MCF 10A (cell line): ENCODE measurements at regions not wholly inside any gene's neighbourhood (a gene's known extent, or its start where the extent isn't known, plus 50 kb on each side); places are given as distances from the start of the nearest gene placed in this dataset.
A peak's percentile ranks its signal among the peaks of the same experiment; 100 is the strongest.

Experiments
- BruUV-seq: library from RNA; stranded (reverse); fragments of 400-500 nt; replicated peaks from 2 replicates; lab custom pipeline; 2021; lab: Mats Ljungman, UMichigan
- CTCF ChIA-PET: fragments of 300-600 bp; sonication (Branson Sonifier 250); formaldehyde crosslinking; extraction: SDS; loops from one replicate; lab custom pipeline; 2021; ENCODE audit warnings: antibody characterized with exemption, inconsistent platforms; lab: Yijun Ruan, JAX
- POLR2A ChIA-PET: fragments of 300-600, 350-650 bp; sonication (Branson Sonifier 250); formaldehyde crosslinking; extraction: SDS; loops from one replicate; lab custom pipeline; 2020; ENCODE audit warnings: antibody characterized with exemption, inconsistent platforms; lab: Yijun Ruan, JAX
- DNase-seq: peaks from one replicate; pipeline ENCODE4 v3.0.0-alpha.2; 2018; ENCODE audit not compliant: unreplicated experiment
- H3K27ac Mint-ChIP-seq: one replicate; pipeline ENCODE4 v1.8.0; 2022; ENCODE audit warnings: mild to moderate bottlenecking, low read depth, mixed read lengths; ENCODE audit not compliant: unreplicated experiment
- H3K27me3 Mint-ChIP-seq: one replicate; pipeline ENCODE4 v1.8.0; 2022; ENCODE audit warnings: mixed read lengths; ENCODE audit not compliant: insufficient read depth, unreplicated experiment
- H3K36me3 Mint-ChIP-seq: one replicate; pipeline ENCODE4 v1.8.0; 2022; ENCODE audit warnings: mild to moderate bottlenecking, moderate library complexity, mixed read lengths; ENCODE audit not compliant: insufficient read depth, unreplicated experiment
- H3K4me1 Mint-ChIP-seq: one replicate; pipeline ENCODE4 v1.8.0; 2022; ENCODE audit warnings: mixed read lengths; ENCODE audit not compliant: insufficient read depth, unreplicated experiment
- H3K4me3 Mint-ChIP-seq: one replicate; pipeline ENCODE4 v1.8.0; 2022; ENCODE audit warnings: mild to moderate bottlenecking, moderate library complexity, mixed read lengths; ENCODE audit not compliant: unreplicated experiment
- H3K9me3 Mint-ChIP-seq: one replicate; pipeline ENCODE4 v1.8.0; 2022; ENCODE audit warnings: mixed read lengths; ENCODE audit not compliant: unreplicated experiment
- intact Hi-C: fragments of 100-400 bp; cut with micrococcal nuclease; formaldehyde crosslinking; loops from 2 replicates; pipeline ENCODE4 v1.14.1; 2022
- TF ChIP-seq, protein P1 (sequence below): fragments of 200-600 bp; IDR thresholded peaks from one replicate; pipeline ENCODE4 v1.8.0; 2022; ENCODE audit warnings: antibody characterized with exemption, mild to moderate bottlenecking; ENCODE audit not compliant: unreplicated experiment

DNA sequence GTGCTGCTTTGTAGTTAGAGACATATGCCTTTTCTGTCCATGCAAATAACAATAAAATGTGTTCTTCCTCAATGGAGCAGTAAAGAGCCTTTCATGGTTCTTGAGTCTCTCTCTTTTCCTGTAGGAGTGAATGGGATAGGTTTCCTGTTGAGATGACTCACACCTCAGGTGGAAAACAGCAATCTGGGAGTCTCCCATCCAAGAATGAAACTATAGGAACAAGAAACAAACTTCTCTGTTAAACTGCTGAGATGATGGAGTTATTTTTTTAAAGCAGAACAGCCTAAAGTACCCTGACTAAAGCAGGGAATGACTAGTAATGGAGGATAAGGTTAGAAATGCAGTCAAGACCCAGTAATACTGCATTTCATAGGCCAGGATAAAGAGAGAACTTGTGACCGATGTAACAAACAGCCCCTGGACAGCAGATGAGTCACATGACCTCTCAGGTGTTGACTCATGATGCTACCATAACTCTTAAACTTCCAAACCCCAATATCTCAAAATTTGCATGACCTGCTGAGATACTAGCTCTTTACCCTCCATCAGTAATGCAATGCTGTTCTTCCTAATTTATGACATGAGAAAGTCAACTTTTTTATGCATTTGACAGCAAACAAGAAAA, 548.9 kb downstream of the CBLN4 start:
- Mint-ChIP-seq H3K4me3 (no peak overlapping the region), H3K27ac (no peak overlapping the region), H3K36me3 (no peaks in the 10 kb centered on the region), H3K27me3 (no peaks in the 10 kb centered on the region), H3K4me1 (no peaks in the 10 kb centered on the region), H3K9me3 (no peaks in the 10 kb centered on the region)
- no TSS peak for BruUV-seq
- DNase-seq, result peak; percentile 31
- ChIA-PET POLR2A (interaction anchor here (0.5 kb wide), 1 partner anchor 578 kb away, joined by 5 read pairs; no protein-coding TSS in a partner anchor), CTCF (no interaction called here)
- TF ChIP-seq, protein P1, sequence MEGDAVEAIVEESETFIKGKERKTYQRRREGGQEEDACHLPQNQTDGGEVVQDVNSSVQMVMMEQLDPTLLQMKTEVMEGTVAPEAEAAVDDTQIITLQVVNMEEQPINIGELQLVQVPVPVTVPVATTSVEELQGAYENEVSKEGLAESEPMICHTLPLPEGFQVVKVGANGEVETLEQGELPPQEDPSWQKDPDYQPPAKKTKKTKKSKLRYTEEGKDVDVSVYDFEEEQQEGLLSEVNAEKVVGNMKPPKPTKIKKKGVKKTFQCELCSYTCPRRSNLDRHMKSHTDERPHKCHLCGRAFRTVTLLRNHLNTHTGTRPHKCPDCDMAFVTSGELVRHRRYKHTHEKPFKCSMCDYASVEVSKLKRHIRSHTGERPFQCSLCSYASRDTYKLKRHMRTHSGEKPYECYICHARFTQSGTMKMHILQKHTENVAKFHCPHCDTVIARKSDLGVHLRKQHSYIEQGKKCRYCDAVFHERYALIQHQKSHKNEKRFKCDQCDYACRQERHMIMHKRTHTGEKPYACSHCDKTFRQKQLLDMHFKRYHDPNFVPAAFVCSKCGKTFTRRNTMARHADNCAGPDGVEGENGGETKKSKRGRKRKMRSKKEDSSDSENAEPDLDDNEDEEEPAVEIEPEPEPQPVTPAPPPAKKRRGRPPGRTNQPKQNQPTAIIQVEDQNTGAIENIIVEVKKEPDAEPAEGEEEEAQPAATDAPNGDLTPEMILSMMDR, result no peak
- intact Hi-C loops, result no loop called here

DNA sequence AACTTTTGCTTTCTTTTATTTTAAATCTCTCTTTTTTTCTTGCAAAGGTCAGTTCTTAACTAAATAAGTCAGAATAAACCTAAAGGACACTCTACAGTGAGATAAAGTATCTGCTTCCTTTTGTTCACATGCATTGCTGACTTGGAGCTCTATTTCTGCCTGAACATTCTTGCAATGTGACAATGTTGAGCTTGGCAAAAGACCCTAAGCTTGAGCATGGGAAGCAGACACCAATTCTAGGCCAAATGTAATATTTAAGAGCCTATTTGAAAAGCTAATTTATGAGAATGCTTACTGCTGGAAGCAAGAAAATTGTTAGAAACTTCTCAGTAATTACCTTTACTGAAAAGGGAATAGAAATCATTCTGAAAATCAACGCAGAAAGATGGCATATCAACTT, 556.2 kb downstream of the CBLN4 start:
- Mint-ChIP-seq H3K4me1 (no peaks in the 10 kb centered on the region), H3K4me3 (no peak overlapping the region), H3K36me3 (no peaks in the 10 kb centered on the region), H3K27me3 (no peaks in the 10 kb centered on the region), H3K9me3 (peaks cover 10% of the 10 kb centered on the region), H3K27ac (no peak overlapping the region)
- POLR2A ChIA-PET, result no interaction called here
- no TSS peak for BruUV-seq
- intact Hi-C loops, result no loop called here
- CTCF ChIA-PET, result interaction anchor here (0.7 kb wide), 2 partner anchors 75 to 656 kb away, joined by 3 read pairs; no protein-coding TSS in a partner anchor
- TF ChIP-seq, protein P1, result no peak
- DNase-seq, result no peak

DNA sequence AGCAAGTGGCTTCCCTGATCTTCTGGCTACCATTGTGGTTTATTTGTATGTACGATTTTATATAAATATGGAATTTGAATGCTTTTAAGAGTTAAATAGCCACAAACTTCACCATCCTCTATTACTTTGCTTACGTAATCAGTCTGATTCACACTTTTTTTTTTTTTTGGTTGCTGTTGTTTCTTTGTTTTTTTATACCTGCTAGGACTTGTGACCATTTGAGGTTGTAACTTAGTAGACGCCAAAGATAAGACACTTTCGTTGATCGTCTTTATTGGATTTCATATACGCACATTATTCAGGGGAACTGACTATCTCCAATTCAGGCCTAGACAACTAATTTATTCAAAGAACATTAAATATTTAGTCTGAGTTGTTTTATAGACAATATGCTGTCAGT, 559.0 kb downstream of the CBLN4 start:
- BruUV-seq, result no TSS peak
- Mint-ChIP-seq H3K27ac (no peak overlapping the region), H3K9me3 (peaks cover 14% of the 10 kb centered on the region), H3K4me3 (no peak overlapping the region), H3K27me3 (no peaks in the 10 kb centered on the region), H3K4me1 (no peaks in the 10 kb centered on the region), H3K36me3 (no peaks in the 10 kb centered on the region)
- TF ChIP-seq, protein P1, result no peak
- CTCF ChIA-PET, result no interaction called here
- peak; percentile 1 for DNase-seq
- intact Hi-C loops, result no loop called here
- POLR2A ChIA-PET, result no interaction called here

DNA sequence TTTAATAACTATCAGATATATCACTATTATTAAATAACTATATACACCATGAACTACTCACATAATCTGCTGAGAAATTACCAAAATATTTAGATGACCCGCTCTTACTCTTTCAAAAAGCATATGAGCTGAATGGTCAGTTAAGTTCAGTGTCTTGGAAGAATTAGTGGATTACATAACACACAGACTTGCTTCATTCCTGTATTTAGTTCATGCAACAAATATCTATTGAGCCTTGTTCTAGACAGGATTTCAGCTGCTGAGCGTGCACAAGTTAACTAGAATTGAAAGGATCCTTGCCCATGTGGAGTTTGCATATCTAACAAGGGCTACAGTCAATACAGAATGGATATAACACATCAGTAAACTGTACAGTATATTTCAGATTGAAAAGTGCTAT, 566.2 kb downstream of the CBLN4 start:
- ChIA-PET POLR2A (no interaction called here), CTCF (no interaction called here)
- Mint-ChIP-seq H3K36me3 (no peaks in the 10 kb centered on the region), H3K27me3 (no peaks in the 10 kb centered on the region), H3K9me3 (peaks cover 14% of the 10 kb centered on the region), H3K27ac (no peak overlapping the region), H3K4me1 (no peaks in the 10 kb centered on the region), H3K4me3 (no peak overlapping the region)
- no peak for DNase-seq
- intact Hi-C loops, result no loop called here
- TF ChIP-seq, protein P1, result no peak
- no TSS peak for BruUV-seq
